ENCODE measurements at regions not wholly inside any gene's neighbourhood (a gene's known extent, or its start where the extent isn't known, plus 50 kb on each side); places are given as distances from the start of the nearest gene placed in this dataset.

- ChIA-PET POLR2A (no interaction called here), CTCF (interaction anchor here (0.5 to 1.0 kb wide), 2 partner anchors 13 to 92 kb away, joined by 3 to 6 read pairs; no protein-coding TSS in a partner anchor)
- TF ChIP-seq, protein P1, sequence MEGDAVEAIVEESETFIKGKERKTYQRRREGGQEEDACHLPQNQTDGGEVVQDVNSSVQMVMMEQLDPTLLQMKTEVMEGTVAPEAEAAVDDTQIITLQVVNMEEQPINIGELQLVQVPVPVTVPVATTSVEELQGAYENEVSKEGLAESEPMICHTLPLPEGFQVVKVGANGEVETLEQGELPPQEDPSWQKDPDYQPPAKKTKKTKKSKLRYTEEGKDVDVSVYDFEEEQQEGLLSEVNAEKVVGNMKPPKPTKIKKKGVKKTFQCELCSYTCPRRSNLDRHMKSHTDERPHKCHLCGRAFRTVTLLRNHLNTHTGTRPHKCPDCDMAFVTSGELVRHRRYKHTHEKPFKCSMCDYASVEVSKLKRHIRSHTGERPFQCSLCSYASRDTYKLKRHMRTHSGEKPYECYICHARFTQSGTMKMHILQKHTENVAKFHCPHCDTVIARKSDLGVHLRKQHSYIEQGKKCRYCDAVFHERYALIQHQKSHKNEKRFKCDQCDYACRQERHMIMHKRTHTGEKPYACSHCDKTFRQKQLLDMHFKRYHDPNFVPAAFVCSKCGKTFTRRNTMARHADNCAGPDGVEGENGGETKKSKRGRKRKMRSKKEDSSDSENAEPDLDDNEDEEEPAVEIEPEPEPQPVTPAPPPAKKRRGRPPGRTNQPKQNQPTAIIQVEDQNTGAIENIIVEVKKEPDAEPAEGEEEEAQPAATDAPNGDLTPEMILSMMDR (IDR thresholded peaks at IDR 0.05; ENCODE audit: insufficient read depth, low read depth, low read length) = no peak
- no peaks in the 10 kb centered on the region for H3K27me3 ChIP-seq (ENCODE audit: control insufficient read depth, insufficient read depth, low read length)
- DNase-seq (ENCODE audit: low read depth) = no peak
- no peak overlapping the region for H3K4me3 ChIP-seq (ENCODE audit: low read depth, low read length)
- H3K36me3 ChIP-seq (ENCODE audit: control insufficient read depth, insufficient read depth, low read length) = no peaks in the 10 kb centered on the region
Measured at GRCh38 chr11:131231317-131231940, 139.0 kb upstream of the NTM start.

DNA sequence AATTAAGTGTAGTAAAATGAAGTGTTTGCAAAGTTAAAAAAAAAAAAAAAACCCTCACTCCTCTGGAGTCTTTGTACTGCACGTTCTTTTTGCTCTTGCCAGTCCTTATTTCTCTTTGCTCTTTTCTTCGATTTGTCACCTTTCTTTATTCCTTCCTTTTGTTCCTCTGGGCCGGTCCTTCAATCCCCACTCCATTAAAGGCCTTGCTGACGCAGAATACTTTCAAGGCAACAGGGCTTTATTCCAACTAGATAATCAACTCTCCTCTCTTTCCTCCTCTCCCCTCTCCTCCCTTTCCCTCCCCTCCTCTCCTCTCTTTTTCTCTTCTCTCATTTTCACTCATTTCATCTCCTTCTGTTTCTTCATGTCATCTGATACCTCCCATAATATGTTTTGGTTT, 138.2 kb upstream of the NTM start:
- no peaks in the 10 kb centered on the region for H3K27me3 ChIP-seq (ENCODE audit: control insufficient read depth, insufficient read depth, low read length)
- TF ChIP-seq, protein P1 (IDR thresholded peaks at IDR 0.05; ENCODE audit: insufficient read depth, low read depth, low read length) = no peak
- H3K4me3 ChIP-seq (ENCODE audit: low read depth, low read length) = no peak overlapping the region
- POLR2A ChIA-PET = no interaction called here
- H3K36me3 ChIP-seq (ENCODE audit: control insufficient read depth, insufficient read depth, low read length) = no peaks in the 10 kb centered on the region
- CTCF ChIA-PET = interaction anchor here (1.6 kb wide), 1 partner anchor 15 kb away, joined by 5 read pairs; no protein-coding TSS in a partner anchor
- no peak for DNase-seq (ENCODE audit: low read depth)

GRCh38 chr11:131234221-131234620, 136.2 kb upstream of the NTM start:
- TF ChIP-seq, protein P1 (IDR thresholded peaks at IDR 0.05; ENCODE audit: insufficient read depth, low read depth, low read length) = no peak
- DNase-seq (ENCODE audit: low read depth) = no peak
- no peak overlapping the region for H3K4me3 ChIP-seq (ENCODE audit: low read depth, low read length)
- H3K27me3 ChIP-seq (ENCODE audit: control insufficient read depth, insufficient read depth, low read length) = 0 out of 2 replicates have a peak, but pooled peaks cover 2% of the 10 kb centered on the region
- H3K36me3 ChIP-seq (ENCODE audit: control insufficient read depth, insufficient read depth, low read length) = no peaks in the 10 kb centered on the region
- ChIA-PET POLR2A (no interaction called here), CTCF (no interaction called here)

DNA sequence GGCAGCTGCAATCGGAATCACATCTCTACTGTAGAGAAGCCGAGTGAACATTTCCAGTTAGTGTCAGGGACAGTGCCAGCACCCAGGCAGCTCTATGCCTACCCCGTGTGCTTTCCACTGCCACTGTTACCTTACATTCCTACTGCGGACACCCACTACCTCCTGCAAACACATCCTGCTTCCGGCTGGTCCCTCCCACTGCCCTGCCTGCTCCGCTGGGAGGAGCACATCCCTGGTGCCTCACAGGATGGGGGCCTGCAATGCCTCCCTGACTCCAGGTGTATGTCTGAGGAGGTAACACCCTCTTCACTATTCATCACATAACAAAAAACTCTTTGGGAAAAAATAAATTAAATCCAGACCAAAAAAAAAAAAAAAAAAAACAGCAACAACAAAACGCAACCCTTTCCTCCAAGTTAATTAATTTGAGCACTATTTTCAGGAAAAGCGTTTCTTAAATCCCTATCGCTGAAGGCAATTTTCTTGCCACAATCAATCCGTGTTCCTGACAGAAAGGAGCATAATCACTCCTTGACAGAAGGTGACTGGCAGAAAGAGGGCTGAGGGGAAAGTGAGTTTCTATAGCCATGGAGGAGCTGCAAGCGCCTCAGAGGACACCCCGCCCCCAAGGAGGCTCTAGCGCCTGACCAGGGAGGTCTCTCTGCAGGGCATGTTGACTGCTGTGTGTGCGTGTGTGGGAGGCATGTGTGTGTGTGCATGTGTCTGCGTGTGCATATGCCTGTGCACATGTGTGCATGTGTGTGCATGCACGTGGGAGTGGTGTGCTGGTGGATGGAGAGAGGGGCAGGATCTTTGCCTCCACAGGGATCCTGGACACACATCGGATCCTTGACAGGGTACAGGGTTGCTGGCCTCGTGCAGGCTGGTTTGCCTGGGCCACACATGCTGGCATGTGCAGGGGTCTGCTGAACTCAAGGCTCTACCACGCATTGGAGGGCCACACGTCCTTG, 134.8 kb upstream of the NTM start:
- POLR2A ChIA-PET = no interaction called here
- H3K27me3 ChIP-seq (ENCODE audit: control insufficient read depth, insufficient read depth, low read length) = 0 out of 2 replicates have a peak, but pooled peaks cover 2% of the 10 kb centered on the region
- H3K36me3 ChIP-seq (ENCODE audit: control insufficient read depth, insufficient read depth, low read length) = no peaks in the 10 kb centered on the region
- CTCF ChIA-PET = interaction anchor here (0.6 kb wide), 1 partner anchor 24 kb away, joined by 3 read pairs; no protein-coding TSS in a partner anchor
- DNase-seq (ENCODE audit: low read depth) = no peak
- no peak overlapping the region for H3K4me3 ChIP-seq (ENCODE audit: low read depth, low read length)
- TF ChIP-seq, protein P1 (IDR thresholded peaks at IDR 0.05; ENCODE audit: insufficient read depth, low read depth, low read length) = no peak

- 0 out of 2 replicates have a peak, but pooled peaks cover 2% of the 10 kb centered on the region for H3K27me3 ChIP-seq (ENCODE audit: control insufficient read depth, insufficient read depth, low read length)
- H3K4me3 ChIP-seq (ENCODE audit: low read depth, low read length) = no peak overlapping the region
- TF ChIP-seq, protein P1 (IDR thresholded peaks at IDR 0.05; ENCODE audit: insufficient read depth, low read depth, low read length) = no peak
- H3K36me3 ChIP-seq (ENCODE audit: control insufficient read depth, insufficient read depth, low read length) = no peaks in the 10 kb centered on the region
- ChIA-PET CTCF (interaction anchor here (1.2 kb wide), 1 partner anchor 27 kb away, joined by 3 read pairs; no protein-coding TSS in a partner anchor), POLR2A (no interaction called here)
- no peak for DNase-seq (ENCODE audit: low read depth)
Measured at GRCh38 chr11:131240421-131240820, 130.0 kb upstream of the NTM start.
